ENCODE measurements at regions not wholly inside any gene's neighbourhood (a gene's known extent, or its start where the extent isn't known, plus 50 kb on each side); places are given as distances from the start of the nearest gene placed in this dataset.

DNA sequence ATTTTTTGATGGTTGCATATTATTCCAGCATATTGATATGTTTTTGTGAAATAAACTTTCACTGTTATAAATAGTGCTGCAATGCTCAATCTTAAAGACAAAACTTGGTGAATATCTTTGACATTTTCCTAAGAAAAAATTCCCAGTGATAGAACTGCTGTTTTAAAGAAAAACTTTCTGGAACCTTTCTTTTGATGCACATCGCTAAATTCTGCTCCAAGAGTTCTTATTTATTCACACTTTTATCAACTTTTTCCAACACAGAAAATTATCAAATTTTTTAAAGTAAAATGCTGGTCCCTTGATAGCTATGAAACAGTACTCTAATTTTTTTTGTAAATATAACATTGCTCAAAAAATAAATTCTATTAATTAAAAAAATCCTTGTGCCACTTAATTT lies 196.6 kb downstream of the HS3ST3A1 start (continued):
- TF ChIP-seq, protein P1, sequence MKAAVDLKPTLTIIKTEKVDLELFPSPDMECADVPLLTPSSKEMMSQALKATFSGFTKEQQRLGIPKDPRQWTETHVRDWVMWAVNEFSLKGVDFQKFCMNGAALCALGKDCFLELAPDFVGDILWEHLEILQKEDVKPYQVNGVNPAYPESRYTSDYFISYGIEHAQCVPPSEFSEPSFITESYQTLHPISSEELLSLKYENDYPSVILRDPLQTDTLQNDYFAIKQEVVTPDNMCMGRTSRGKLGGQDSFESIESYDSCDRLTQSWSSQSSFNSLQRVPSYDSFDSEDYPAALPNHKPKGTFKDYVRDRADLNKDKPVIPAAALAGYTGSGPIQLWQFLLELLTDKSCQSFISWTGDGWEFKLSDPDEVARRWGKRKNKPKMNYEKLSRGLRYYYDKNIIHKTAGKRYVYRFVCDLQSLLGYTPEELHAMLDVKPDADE (IDR thresholded peaks at IDR 0.05) = no peak
- TF ChIP-seq EZH2 (IDR thresholded peaks at IDR 0.05; ENCODE audit: low read depth, unreplicated experiment) (no peak), EZH2phosphoT487 (IDR thresholded peaks at IDR 0.05; ENCODE audit: unreplicated experiment) (no peak)
- TF ChIP-seq, protein P2, sequence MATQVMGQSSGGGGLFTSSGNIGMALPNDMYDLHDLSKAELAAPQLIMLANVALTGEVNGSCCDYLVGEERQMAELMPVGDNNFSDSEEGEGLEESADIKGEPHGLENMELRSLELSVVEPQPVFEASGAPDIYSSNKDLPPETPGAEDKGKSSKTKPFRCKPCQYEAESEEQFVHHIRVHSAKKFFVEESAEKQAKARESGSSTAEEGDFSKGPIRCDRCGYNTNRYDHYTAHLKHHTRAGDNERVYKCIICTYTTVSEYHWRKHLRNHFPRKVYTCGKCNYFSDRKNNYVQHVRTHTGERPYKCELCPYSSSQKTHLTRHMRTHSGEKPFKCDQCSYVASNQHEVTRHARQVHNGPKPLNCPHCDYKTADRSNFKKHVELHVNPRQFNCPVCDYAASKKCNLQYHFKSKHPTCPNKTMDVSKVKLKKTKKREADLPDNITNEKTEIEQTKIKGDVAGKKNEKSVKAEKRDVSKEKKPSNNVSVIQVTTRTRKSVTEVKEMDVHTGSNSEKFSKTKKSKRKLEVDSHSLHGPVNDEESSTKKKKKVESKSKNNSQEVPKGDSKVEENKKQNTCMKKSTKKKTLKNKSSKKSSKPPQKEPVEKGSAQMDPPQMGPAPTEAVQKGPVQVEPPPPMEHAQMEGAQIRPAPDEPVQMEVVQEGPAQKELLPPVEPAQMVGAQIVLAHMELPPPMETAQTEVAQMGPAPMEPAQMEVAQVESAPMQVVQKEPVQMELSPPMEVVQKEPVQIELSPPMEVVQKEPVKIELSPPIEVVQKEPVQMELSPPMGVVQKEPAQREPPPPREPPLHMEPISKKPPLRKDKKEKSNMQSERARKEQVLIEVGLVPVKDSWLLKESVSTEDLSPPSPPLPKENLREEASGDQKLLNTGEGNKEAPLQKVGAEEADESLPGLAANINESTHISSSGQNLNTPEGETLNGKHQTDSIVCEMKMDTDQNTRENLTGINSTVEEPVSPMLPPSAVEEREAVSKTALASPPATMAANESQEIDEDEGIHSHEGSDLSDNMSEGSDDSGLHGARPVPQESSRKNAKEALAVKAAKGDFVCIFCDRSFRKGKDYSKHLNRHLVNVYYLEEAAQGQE (IDR thresholded peaks at IDR 0.05; ENCODE audit: unreplicated experiment) = no peak

DNA sequence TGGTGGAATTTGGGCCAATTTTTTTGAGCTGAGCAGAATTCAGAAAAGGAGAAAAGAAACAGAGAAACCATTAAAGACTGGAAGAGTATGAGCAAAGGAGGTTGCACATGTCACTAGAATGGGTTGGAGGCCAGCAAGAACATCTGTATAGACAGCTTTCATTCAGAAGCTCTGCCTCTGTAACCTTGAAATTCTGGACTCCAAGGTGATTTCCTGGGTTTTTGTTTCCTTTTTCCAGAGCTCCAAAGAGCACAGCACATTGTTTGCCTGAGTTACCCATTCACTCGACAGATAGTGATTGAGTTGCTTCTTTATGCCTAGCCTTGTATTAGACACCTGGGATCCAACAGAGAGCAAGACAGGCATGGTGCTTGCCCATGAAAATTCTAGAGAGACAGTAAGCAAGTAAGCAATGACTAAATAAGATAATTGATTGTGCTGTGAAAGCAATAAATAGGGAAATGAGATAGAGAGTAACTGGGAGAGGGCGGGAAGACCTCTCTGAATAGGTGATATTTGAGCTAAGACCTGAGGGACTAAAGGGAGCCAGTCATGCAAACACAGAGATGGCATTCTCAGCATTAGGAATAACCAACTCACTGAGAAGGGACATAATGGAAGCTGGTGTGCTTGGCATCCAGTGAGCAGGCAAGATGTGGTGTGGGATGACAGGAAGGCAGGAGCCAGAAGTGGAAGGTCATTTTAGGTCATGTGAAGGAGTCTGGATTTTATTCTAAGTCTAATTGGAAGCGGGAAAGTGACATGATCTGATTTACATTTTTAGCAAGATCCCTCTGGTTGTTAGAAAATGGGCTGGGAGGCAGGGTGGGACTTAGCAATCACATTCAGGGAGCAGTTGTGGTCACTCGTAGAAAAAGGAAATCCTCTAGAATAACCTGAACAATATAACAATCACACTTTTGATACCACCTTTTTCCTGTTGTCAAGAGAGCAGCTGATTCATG lies 197.5 kb downstream of the HS3ST3A1 start:
- peaks cover 5% of the 10 kb centered on the region for H3K27me3 Mint-ChIP-seq (ENCODE audit: insufficient read depth, low read depth, poor library complexity)
- DNase-seq (ENCODE audit: low spot score) = peak; percentile 6
- Histone ChIP-seq H3K79me2 (replicated peaks; ENCODE audit: insufficient read depth) (no peaks in the 10 kb centered on the region), H3K36me3 (ENCODE audit: insufficient read depth) (no peaks in the 10 kb centered on the region), H3K4me1 (ENCODE audit: insufficient read depth) (peaks cover 28% of the 10 kb centered on the region), H3K27me3 (ENCODE audit: insufficient read depth) (no peaks in the 10 kb centered on the region), H3K4me3 (no peak overlapping the region), H3K9me2 (ENCODE audit: insufficient read depth) (peaks cover 6% of the 10 kb centered on the region; the same call in 1 of the 2 replicates), H2AFZ (0 out of 2 replicates have a peak overlapping the region, but pooled peaks have one; percentile 6), H3K4me2 (peak overlapping the region; percentile 23; the same call in 1 of the 2 replicates), H4K20me1 (replicated peaks; ENCODE audit: insufficient read depth) (no peaks in the 10 kb centered on the region), H3F3A (replicated peaks; ENCODE audit: low read depth) (no peaks in the 10 kb centered on the region), H3K27ac (ENCODE audit: low read depth) (no peak overlapping the region)
- no peaks in the 10 kb centered on the region for H3K9me3 Mint-ChIP-seq
- H3K4me3 Mint-ChIP-seq = no peak overlapping the region
- no peaks in the 10 kb centered on the region for H3K36me3 Mint-ChIP-seq (ENCODE audit: low read depth)
- no peak; the same call in 2 of the 3 replicates for ATAC-seq
- H3K27ac Mint-ChIP-seq = no peak overlapping the region
- H3K4me1 Mint-ChIP-seq = peaks cover 21% of the 10 kb centered on the region
- TF ChIP-seq ZNF114 (CRISPR knock-in tag; IDR thresholded peaks at IDR 0.05) (no peak), EZH2 (IDR thresholded peaks at IDR 0.05; ENCODE audit: low read depth, unreplicated experiment) (no peak)
- TF ChIP-seq, protein P3, sequence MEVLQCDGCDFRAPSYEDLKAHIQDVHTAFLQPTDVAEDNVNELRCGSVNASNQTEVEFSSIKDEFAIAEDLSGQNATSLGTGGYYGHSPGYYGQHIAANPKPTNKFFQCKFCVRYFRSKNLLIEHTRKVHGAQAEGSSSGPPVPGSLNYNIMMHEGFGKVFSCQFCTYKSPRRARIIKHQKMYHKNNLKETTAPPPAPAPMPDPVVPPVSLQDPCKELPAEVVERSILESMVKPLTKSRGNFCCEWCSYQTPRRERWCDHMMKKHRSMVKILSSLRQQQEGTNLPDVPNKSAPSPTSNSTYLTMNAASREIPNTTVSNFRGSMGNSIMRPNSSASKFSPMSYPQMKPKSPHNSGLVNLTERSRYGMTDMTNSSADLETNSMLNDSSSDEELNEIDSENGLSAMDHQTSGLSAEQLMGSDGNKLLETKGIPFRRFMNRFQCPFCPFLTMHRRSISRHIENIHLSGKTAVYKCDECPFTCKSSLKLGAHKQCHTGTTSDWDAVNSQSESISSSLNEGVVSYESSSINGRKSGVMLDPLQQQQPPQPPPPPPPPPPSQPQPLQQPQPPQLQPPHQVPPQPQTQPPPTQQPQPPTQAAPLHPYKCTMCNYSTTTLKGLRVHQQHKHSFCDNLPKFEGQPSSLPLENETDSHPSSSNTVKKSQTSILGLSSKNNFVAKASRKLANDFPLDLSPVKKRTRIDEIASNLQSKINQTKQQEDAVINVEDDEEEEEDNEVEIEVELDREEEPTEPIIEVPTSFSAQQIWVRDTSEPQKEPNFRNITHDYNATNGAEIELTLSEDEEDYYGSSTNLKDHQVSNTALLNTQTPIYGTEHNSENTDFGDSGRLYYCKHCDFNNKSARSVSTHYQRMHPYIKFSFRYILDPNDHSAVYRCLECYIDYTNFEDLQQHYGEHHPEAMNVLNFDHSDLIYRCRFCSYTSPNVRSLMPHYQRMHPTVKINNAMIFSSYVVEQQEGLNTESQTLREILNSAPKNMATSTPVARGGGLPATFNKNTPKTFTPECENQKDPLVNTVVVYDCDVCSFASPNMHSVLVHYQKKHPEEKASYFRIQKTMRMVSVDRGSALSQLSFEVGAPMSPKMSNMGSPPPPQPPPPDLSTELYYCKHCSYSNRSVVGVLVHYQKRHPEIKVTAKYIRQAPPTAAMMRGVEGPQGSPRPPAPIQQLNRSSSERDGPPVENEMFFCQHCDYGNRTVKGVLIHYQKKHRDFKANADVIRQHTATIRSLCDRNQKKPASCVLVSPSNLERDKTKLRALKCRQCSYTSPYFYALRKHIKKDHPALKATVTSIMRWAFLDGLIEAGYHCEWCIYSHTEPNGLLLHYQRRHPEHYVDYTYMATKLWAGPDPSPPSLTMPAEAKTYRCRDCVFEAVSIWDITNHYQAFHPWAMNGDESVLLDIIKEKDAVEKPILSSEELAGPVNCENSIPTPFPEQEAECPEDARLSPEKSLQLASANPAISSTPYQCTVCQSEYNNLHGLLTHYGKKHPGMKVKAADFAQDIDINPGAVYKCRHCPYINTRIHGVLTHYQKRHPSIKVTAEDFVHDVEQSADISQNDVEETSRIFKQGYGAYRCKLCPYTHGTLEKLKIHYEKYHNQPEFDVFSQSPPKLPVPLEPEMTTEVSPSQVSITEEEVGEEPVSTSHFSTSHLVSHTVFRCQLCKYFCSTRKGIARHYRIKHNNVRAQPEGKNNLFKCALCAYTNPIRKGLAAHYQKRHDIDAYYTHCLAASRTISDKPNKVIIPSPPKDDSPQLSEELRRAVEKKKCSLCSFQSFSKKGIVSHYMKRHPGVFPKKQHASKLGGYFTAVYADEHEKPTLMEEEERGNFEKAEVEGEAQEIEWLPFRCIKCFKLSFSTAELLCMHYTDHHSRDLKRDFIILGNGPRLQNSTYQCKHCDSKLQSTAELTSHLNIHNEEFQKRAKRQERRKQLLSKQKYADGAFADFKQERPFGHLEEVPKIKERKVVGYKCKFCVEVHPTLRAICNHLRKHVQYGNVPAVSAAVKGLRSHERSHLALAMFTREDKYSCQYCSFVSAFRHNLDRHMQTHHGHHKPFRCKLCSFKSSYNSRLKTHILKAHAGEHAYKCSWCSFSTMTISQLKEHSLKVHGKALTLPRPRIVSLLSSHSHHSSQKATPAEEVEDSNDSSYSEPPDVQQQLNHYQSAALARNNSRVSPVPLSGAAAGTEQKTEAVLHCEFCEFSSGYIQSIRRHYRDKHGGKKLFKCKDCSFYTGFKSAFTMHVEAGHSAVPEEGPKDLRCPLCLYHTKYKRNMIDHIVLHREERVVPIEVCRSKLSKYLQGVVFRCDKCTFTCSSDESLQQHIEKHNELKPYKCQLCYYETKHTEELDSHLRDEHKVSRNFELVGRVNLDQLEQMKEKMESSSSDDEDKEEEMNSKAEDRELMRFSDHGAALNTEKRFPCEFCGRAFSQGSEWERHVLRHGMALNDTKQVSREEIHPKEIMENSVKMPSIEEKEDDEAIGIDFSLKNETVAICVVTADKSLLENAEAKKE (CRISPR knock-in tag; IDR thresholded peaks at IDR 0.05) = no peak
- TF ChIP-seq, protein P4, sequence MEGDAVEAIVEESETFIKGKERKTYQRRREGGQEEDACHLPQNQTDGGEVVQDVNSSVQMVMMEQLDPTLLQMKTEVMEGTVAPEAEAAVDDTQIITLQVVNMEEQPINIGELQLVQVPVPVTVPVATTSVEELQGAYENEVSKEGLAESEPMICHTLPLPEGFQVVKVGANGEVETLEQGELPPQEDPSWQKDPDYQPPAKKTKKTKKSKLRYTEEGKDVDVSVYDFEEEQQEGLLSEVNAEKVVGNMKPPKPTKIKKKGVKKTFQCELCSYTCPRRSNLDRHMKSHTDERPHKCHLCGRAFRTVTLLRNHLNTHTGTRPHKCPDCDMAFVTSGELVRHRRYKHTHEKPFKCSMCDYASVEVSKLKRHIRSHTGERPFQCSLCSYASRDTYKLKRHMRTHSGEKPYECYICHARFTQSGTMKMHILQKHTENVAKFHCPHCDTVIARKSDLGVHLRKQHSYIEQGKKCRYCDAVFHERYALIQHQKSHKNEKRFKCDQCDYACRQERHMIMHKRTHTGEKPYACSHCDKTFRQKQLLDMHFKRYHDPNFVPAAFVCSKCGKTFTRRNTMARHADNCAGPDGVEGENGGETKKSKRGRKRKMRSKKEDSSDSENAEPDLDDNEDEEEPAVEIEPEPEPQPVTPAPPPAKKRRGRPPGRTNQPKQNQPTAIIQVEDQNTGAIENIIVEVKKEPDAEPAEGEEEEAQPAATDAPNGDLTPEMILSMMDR (conservative IDR thresholded peaks at IDR 0.05; ENCODE audit: low read depth in 2 of 2) = no peak
